OCI-LY3 (cell line): ENCODE measurements at regions not wholly inside any gene's neighbourhood (a gene's known extent, or its start where the extent isn't known, plus 50 kb on each side); places are given as distances from the start of the nearest gene placed in this dataset.

Experiments used
- H2AFZ ChIP-seq: fragments of 200-600, 300-600 bp; shearing (Covaris generic); 2 replicates; pipeline ENCODE4 v1.6.0; 2014; ENCODE audit warnings: antibody characterized with exemption, low read depth, low read length
- H3K27ac ChIP-seq: fragments of 200-600, 300-600 bp; sonication (generic); 2 replicates; pipeline ENCODE4 v1.5.1; 2014; ENCODE audit warnings: mild to moderate bottlenecking, low read length, moderate library complexity, mixed read lengths
- H3K27me3 ChIP-seq: fragments of 200-600, 300-600 bp; sonication (generic); 2 replicates; pipeline ENCODE4 v1.6.1; 2014; ENCODE audit warnings: low read depth, low read length, mixed read lengths
- H3K36me3 ChIP-seq: fragments of 200-600, 300-600 bp; sonication (generic); replicated peaks from 2 replicates; pipeline ENCODE3; 2014; ENCODE audit warnings: low read depth, low read length, mixed read lengths
- H3K4me1 ChIP-seq: fragments of 300-600, 200-600 bp; sonication (generic); 2 replicates; pipeline ENCODE4 v1.6.1; 2014; ENCODE audit warnings: low read length, mixed read lengths
- H3K4me2 ChIP-seq: fragments of 200-600, 300-600 bp; sonication (generic); 2 replicates; pipeline ENCODE4 v1.6.1; 2014; ENCODE audit warnings: low read length, mixed read lengths
- H3K4me3 ChIP-seq: fragments of 300-600, 200-600 bp; sonication (generic); 2 replicates; pipeline ENCODE4 v1.5.1; 2014; ENCODE audit warnings: antibody characterized with exemption, mild to moderate bottlenecking, low read length, moderate library complexity
- H3K79me2 ChIP-seq: fragments of 300-600, 200-600 bp; shearing (Covaris generic); 2 replicates; pipeline ENCODE4 v1.6.1; 2014; ENCODE audit warnings: mild to moderate bottlenecking, low read length, mixed read lengths
- H3K9ac ChIP-seq: fragments of 300-600, 200-600 bp; shearing (Covaris generic); 2 replicates; pipeline ENCODE4 v1.6.0; 2014; ENCODE audit warnings: mild to moderate bottlenecking, low read length, moderate library complexity
- H3K9me3 ChIP-seq: fragments of 200-600, 300-600 bp; shearing (Covaris generic); 2 replicates; pipeline ENCODE4 v1.6.1; 2014; ENCODE audit warnings: low read length, mixed read lengths; ENCODE audit not compliant: insufficient read depth
- H4K20me1 ChIP-seq: fragments of 200-600, 300-600 bp; sonication (generic); 2 replicates; pipeline ENCODE4 v1.6.1; 2016; ENCODE audit warnings: low read length, mixed read lengths; ENCODE audit not compliant: insufficient read depth
- EZH2phosphoT487 ChIP-seq: fragments of 200-600 bp; shearing (Covaris generic); IDR thresholded peaks from 2 replicates; pipeline ENCODE4 v1.6.1; 2018; ENCODE audit warnings: antibody characterized with exemption, mixed run types, low read depth
- TF ChIP-seq, protein P1 (sequence below): fragments of 200-600, 300-600 bp; sonication (generic); IDR thresholded peaks from 2 replicates; pipeline ENCODE4 v1.5.1; 2014; ENCODE audit warnings: antibody characterized with exemption, low read length, low read depth

DNA sequence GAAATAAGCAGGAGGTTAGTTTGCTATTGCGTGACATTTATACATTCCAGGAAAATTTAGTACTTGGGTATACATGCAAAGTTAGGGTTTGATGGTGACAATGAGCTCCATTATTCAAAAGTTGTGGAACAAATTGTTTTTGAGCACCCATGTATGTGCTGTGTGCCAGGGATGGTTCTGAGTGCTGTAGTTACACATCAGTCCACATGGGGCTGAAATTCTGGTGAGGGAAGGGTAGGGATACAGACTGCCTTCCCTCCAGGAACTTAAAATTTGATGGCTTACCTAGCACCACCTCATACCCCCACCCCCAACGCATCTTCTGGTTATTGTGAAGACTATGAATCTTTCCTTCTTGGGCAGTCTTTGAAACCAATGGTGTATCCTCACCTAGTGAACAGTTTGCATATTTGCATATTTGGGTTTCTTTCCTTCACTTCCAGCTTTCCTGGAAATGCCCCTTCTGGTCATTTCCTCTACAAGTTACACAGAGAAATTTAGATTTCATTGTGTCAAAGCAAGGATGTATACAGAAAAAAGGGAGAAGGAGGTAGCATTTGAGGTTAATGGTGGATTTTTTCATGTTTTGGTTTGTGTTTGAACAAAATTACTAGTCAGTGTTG, 222.0 kb upstream of the IL12A start:
- Histone ChIP-seq H3K9ac (no peak overlapping the region), H3K4me1 (peaks cover 16% of the 10 kb centered on the region), H3K27ac (no peak overlapping the region), H3K4me2 (no peak overlapping the region), H3K79me2 (no peaks in the 10 kb centered on the region), H3K9me3 (no peaks in the 10 kb centered on the region), H2AFZ (no peak overlapping the region), H3K4me3 (no peak overlapping the region), H4K20me1 (no peaks in the 10 kb centered on the region), H3K36me3 (no peaks in the 10 kb centered on the region), H3K27me3 (peaks cover 18% of the 10 kb centered on the region)
- TF ChIP-seq, protein P1, sequence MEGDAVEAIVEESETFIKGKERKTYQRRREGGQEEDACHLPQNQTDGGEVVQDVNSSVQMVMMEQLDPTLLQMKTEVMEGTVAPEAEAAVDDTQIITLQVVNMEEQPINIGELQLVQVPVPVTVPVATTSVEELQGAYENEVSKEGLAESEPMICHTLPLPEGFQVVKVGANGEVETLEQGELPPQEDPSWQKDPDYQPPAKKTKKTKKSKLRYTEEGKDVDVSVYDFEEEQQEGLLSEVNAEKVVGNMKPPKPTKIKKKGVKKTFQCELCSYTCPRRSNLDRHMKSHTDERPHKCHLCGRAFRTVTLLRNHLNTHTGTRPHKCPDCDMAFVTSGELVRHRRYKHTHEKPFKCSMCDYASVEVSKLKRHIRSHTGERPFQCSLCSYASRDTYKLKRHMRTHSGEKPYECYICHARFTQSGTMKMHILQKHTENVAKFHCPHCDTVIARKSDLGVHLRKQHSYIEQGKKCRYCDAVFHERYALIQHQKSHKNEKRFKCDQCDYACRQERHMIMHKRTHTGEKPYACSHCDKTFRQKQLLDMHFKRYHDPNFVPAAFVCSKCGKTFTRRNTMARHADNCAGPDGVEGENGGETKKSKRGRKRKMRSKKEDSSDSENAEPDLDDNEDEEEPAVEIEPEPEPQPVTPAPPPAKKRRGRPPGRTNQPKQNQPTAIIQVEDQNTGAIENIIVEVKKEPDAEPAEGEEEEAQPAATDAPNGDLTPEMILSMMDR: no peak
- TF ChIP-seq EZH2phosphoT487: no peak

DNA sequence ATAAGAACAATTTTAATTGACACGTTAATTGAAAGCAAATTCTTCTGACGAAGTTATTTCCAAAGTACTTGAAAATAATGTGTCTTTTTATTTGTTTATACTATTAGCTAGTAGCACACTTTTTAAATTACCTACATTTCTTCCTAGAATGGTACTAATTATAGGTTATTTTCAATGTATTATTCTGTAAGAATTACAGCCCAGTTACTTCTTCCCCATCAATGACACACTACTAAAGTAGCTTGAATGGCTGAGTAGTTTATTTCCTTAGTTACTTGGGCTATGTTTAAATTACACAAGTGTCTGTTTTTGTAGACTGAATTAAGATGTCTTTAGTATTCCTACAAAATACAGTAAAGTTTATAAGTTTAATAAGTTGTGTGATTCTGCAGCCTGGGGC, 217.6 kb upstream of the IL12A start:
- no peaks in the 10 kb centered on the region for H3K9me3 ChIP-seq
- H2AFZ ChIP-seq: no peak overlapping the region
- H3K9ac ChIP-seq: no peak overlapping the region
- no peaks in the 10 kb centered on the region for H3K79me2 ChIP-seq
- no peaks in the 10 kb centered on the region for H3K36me3 ChIP-seq
- no peak overlapping the region for H3K4me2 ChIP-seq
- no peak for TF ChIP-seq EZH2phosphoT487
- TF ChIP-seq, protein P1: no peak
- H4K20me1 ChIP-seq: no peaks in the 10 kb centered on the region
- no peak overlapping the region for H3K4me3 ChIP-seq
- H3K27ac ChIP-seq: no peak overlapping the region
- peaks cover 5% of the 10 kb centered on the region for H3K27me3 ChIP-seq
- peaks cover 1% of the 10 kb centered on the region; the same call in 1 of the 2 replicates for H3K4me1 ChIP-seq

DNA sequence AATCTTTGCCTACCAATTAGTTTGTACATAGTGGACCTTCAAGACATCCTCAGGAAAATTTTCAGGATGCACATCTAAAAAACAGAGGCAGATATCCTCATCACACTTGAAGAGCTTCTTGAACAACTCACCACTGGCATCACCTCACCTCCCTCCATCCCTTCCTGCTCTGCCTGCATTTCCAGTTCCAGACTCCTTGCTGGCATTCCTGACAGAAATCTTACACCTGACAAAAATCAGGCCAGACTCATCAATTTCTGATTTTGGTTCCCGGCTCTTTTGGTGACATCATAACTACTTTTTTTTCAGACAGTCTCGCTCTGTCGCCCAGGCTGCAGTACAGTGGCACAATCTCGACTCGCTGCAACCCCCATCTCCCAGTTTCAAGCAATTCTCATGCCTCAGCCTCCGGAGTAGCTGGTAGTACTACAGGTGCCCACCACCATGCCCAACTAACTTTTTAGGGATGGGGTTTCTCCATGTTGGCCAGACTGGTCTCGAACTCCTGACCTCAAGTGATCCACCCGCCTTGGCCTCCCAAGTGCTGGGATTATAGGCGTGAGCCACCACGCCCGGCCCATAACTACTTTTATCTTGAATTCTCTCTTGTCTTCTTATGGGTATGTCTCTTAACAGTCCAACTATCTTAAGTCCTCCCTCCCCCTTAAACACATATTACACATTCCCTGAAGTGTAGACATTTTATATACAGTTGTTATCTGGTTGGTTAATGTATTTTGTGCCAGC, 216.6 kb upstream of the IL12A start:
- Histone ChIP-seq H3K4me1 (no peaks in the 10 kb centered on the region), H3K27ac (no peak overlapping the region), H3K36me3 (no peaks in the 10 kb centered on the region), H3K9ac (no peak overlapping the region), H2AFZ (no peak overlapping the region), H3K79me2 (no peaks in the 10 kb centered on the region), H3K4me3 (no peak overlapping the region), H3K27me3 (no peaks in the 10 kb centered on the region; the same call in 1 of the 2 replicates), H3K9me3 (no peaks in the 10 kb centered on the region), H4K20me1 (no peaks in the 10 kb centered on the region), H3K4me2 (no peak overlapping the region)
- TF ChIP-seq, protein P1: no peak
- TF ChIP-seq EZH2phosphoT487: no peak

DNA sequence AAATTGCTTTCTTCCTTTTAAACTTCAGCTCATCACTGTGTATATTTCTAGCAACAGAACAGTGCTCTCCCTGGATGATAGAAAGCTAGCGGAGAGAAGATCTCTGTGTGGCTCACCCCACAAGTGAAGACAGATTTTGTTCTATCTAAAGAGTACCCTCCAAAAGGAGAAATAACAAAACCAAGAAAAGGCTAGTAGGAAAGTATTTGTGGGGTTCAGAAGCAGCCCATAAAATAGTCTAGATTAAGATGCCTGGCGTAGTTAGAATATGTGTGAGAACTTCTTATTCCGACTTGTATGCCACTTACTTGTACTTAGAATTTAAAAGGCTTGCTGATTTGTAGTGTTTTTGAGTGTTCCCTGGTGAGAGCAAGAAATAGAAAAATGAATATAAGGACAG, 214.9 kb upstream of the IL12A start:
- Histone ChIP-seq H3K27me3 (no peaks in the 10 kb centered on the region; the same call in 1 of the 2 replicates), H3K9ac (no peak overlapping the region), H2AFZ (no peak overlapping the region), H3K4me3 (no peak overlapping the region), H3K27ac (no peak overlapping the region), H4K20me1 (no peaks in the 10 kb centered on the region), H3K4me1 (no peaks in the 10 kb centered on the region), H3K9me3 (no peaks in the 10 kb centered on the region), H3K36me3 (no peaks in the 10 kb centered on the region), H3K79me2 (no peaks in the 10 kb centered on the region), H3K4me2 (no peak overlapping the region)
- TF ChIP-seq, protein P1: no peak
- TF ChIP-seq EZH2phosphoT487: no peak
